ENCODE measurements at regions not wholly inside any gene's neighbourhood (a gene's known extent, or its start where the extent isn't known, plus 50 kb on each side); places are given as distances from the start of the nearest gene placed in this dataset.

- no peak for DNase-seq
These were observed 459.7 kb downstream of the RAB28 start for GRCh38 chr4:13024147-13025105.

GRCh38 chr4:13007802-13008470 is 476.2 kb downstream of the RAB28 start:
- DNase-seq = no peak

GRCh38 chr4:12993923-12994322 is 490.2 kb downstream of the RAB28 start:
- no peak for DNase-seq

GRCh38 chr4:12987284-12987683 is 496.9 kb downstream of the RAB28 start:
- no peak for DNase-seq

GRCh38 chr4:12979797-12980196 is 504.3 kb downstream of the RAB28 start:
- DNase-seq = no peak

GRCh38 chr4:12978310-12978709 is 505.8 kb downstream of the RAB28 start:
- no peak for DNase-seq

- DNase-seq = no peak
These were observed 508.6 kb downstream of the RAB28 start for GRCh38 chr4:12975511-12975910.

- no peak for DNase-seq
These were observed 510.6 kb downstream of the RAB28 start for GRCh38 chr4:12973522-12973921.

GRCh38 chr4:12968345-12968744 is 515.8 kb downstream of the RAB28 start:
- DNase-seq = no peak

- no peak for DNase-seq
These were observed 517.4 kb downstream of the RAB28 start for GRCh38 chr4:12966726-12967125.

GRCh38 chr4:12965334-12965733 is 518.8 kb downstream of the RAB28 start:
- no peak for DNase-seq

- DNase-seq = no peak
These were observed 520.2 kb downstream of the RAB28 start for GRCh38 chr4:12963912-12964311.

- DNase-seq = no peak
These were observed 520.8 kb downstream of the RAB28 start for GRCh38 chr4:12963291-12963690.

GRCh38 chr4:12961713-12962112 is 522.4 kb downstream of the RAB28 start:
- no peak for DNase-seq

- DNase-seq = no peak
These were observed 525.7 kb downstream of the RAB28 start for GRCh38 chr4:12958436-12958835.

- no peak for DNase-seq
These were observed 527.0 kb downstream of the RAB28 start for GRCh38 chr4:12957108-12957507.

- no peak for DNase-seq
These were observed 528.1 kb downstream of the RAB28 start for GRCh38 chr4:12956026-12956425.

GRCh38 chr4:12949719-12950490 is 534.2 kb downstream of the RAB28 start:
- DNase-seq = peak; percentile 89

- no peak for DNase-seq
These were observed 541.1 kb downstream of the RAB28 start for GRCh38 chr4:12943069-12943468.

- DNase-seq = no peak
These were observed 550.3 kb downstream of the RAB28 start for GRCh38 chr4:12933760-12934221.

GRCh38 chr4:12932203-12932788 is 551.8 kb downstream of the RAB28 start:
- DNase-seq = no peak

GRCh38 chr4:12929784-12930183 is 554.4 kb downstream of the RAB28 start:
- no peak for DNase-seq

- no peak for DNase-seq
These were observed 555.4 kb downstream of the RAB28 start for GRCh38 chr4:12928751-12929150.
